ENCODE measurements at regions not wholly inside any gene's neighbourhood (a gene's known extent, or its start where the extent isn't known, plus 50 kb on each side); places are given as distances from the start of the nearest gene placed in this dataset.

- H3K4me3 ChIP-seq (ENCODE audit: low read depth, low read length), result no peak overlapping the region
These were observed 326.4 kb downstream of the KBTBD8 start for GRCh38 chr3:67324554-67324953.

More at GRCh38 chr3:67324554-67324953, 326.4 kb downstream of the KBTBD8 start:
- no peak for DNase-seq (ENCODE audit: low read depth)
- no peak for TF ChIP-seq CTCF (IDR thresholded peaks at IDR 0.05; ENCODE audit: low read depth, low read length, missing control alignments)
